ENCODE measurements at regions not wholly inside any gene's neighbourhood (a gene's known extent, or its start where the extent isn't known, plus 50 kb on each side); places are given as distances from the start of the nearest gene placed in this dataset.

GRCh38 chr1:14228677-14229076 lies 369.8 kb upstream of the KAZN start:
- no peak overlapping the region for H3K4me3 ChIP-seq (replicated peaks; ENCODE audit: low read depth, low read length)
- TF ChIP-seq CTCF (IDR thresholded peaks at IDR 0.05; ENCODE audit: low read length, missing control alignments): no peak
- no peak for DNase-seq (ENCODE audit: low read depth)

- no peak overlapping the region for H3K4me3 ChIP-seq (replicated peaks; ENCODE audit: low read depth, low read length)
- DNase-seq (ENCODE audit: low read depth): no peak
- TF ChIP-seq CTCF (IDR thresholded peaks at IDR 0.05; ENCODE audit: low read length, missing control alignments): no peak
Measured at GRCh38 chr1:14233510-14233909, 365.0 kb upstream of the KAZN start.

GRCh38 chr1:14236097-14236496 lies 362.4 kb upstream of the KAZN start:
- no peak for TF ChIP-seq CTCF (IDR thresholded peaks at IDR 0.05; ENCODE audit: low read length, missing control alignments)
- DNase-seq (ENCODE audit: low read depth): no peak
- no peak overlapping the region for H3K4me3 ChIP-seq (replicated peaks; ENCODE audit: low read depth, low read length)

- no peak for TF ChIP-seq CTCF (IDR thresholded peaks at IDR 0.05; ENCODE audit: low read length, missing control alignments)
- H3K4me3 ChIP-seq (replicated peaks; ENCODE audit: low read depth, low read length): no peak overlapping the region
- DNase-seq (ENCODE audit: low read depth): no peak
Measured at GRCh38 chr1:14238472-14239307, 359.8 kb upstream of the KAZN start.

GRCh38 chr1:14240265-14240664 lies 358.2 kb upstream of the KAZN start:
- H3K4me3 ChIP-seq (replicated peaks; ENCODE audit: low read depth, low read length): no peak overlapping the region
- no peak for DNase-seq (ENCODE audit: low read depth)
- no peak for TF ChIP-seq CTCF (IDR thresholded peaks at IDR 0.05; ENCODE audit: low read length, missing control alignments)

- TF ChIP-seq CTCF (IDR thresholded peaks at IDR 0.05; ENCODE audit: low read length, missing control alignments): no peak
- no peak overlapping the region for H3K4me3 ChIP-seq (replicated peaks; ENCODE audit: low read depth, low read length)
- DNase-seq (ENCODE audit: low read depth): no peak
Measured at GRCh38 chr1:14242123-14242522, 356.4 kb upstream of the KAZN start.

GRCh38 chr1:14242870-14243269 lies 355.6 kb upstream of the KAZN start:
- TF ChIP-seq CTCF (IDR thresholded peaks at IDR 0.05; ENCODE audit: low read length, missing control alignments): no peak
- DNase-seq (ENCODE audit: low read depth): no peak
- no peak overlapping the region for H3K4me3 ChIP-seq (replicated peaks; ENCODE audit: low read depth, low read length)
